Right cardiac atrium (tissue), 5 donors: ENCODE measurements at regions not wholly inside any gene's neighbourhood (a gene's known extent, or its start where the extent isn't known, plus 50 kb on each side); places are given as distances from the start of the nearest gene placed in this dataset.
A peak's percentile ranks its signal among the peaks of the same experiment; 100 is the strongest.
"Not testable (repeated sequence)": the region's sequence is repeated elsewhere in the genome, so short reads cannot be mapped to it uniquely, and the experiment has no call there.

Experiments used
- ATAC-seq, 2 donors: fragments of 200-7000 bp; cut with Tn5 transposase; one replicate each; pipeline versions ENCODE4 v1.8.0 to v1.9.1; 2020; ENCODE audit warnings: moderate library complexity in 2 of 2, mild to moderate bottlenecking in 1 of 2
- DNase-seq, 3 donors: peaks; one replicate each; pipeline ENCODE4 v3.0.0-alpha.2; 2020
- H3K27ac ChIP-seq: one replicate; pipeline ENCODE4 v1.5.1; 2013; ENCODE audit warnings: mild to moderate bottlenecking, low read length, control low read depth, moderate library complexity
- H3K27me3 ChIP-seq: one replicate; pipeline ENCODE4 v1.6.1; 2013; ENCODE audit not compliant: control insufficient read depth, insufficient read depth
- H3K4me1 ChIP-seq: one replicate; pipeline ENCODE4 v1.6.1; 2013; ENCODE audit warnings: low read length; ENCODE audit not compliant: control insufficient read depth, insufficient read depth
- H3K4me3 ChIP-seq: one replicate; pipeline ENCODE4 v1.5.1; 2013; ENCODE audit warnings: low read length, control low read depth
- H3K9me3 ChIP-seq: one replicate; pipeline ENCODE4 v1.6.1; 2013; ENCODE audit warnings: low read length; ENCODE audit not compliant: control insufficient read depth
- WGBS: extraction: QIAGEN DNeasy Blood & Tissue Kit; methylation state at CpG from one replicate; pipeline ENCODE4 v1.1.7; 2013; 5-methylcytosine and 5-hydroxymethylcytosine counted together
- intact Hi-C, 4 donors: fragments of 100-400 bp; cut with DNase I; formaldehyde crosslinking; loops; one replicate each; pipeline versions ENCODE4 v1.11.0 to v1.14.0; 2022 to 2023
- donor health status: healthy with polysubstance abuse.
- donor health status: DM: no; HTN: yes; CAD: no.
- donor health status: DM: no; HTN: no; CAD: no.
- donor health status: DM: no; HTN: yes; CAD: no; lungs with severe emphysema.
- donor health status: DM: yes; HTN: yes; CAD: no.

GRCh38 chr14:28163233-28163632, 603.4 kb upstream of the FOXG1 start:
- no peak overlapping the region for H3K4me3 ChIP-seq
- ATAC-seq (no peak), DNase-seq (no peak)
- H3K4me1 ChIP-seq: no peaks in the 10 kb centered on the region
- H3K9me3 ChIP-seq: no peaks in the 10 kb centered on the region
- no peak overlapping the region for H3K27ac ChIP-seq
- H3K27me3 ChIP-seq: no peaks in the 10 kb centered on the region
- WGBS: 59% methylated on average over 2 of the region's 2 CpGs
- intact Hi-C loops: no loop called here

GRCh38 chr14:28163897-28164296, 602.7 kb upstream of the FOXG1 start:
- no peak overlapping the region for H3K27ac ChIP-seq
- no peak for ATAC-seq
- intact Hi-C loops: no loop called here
- H3K4me3 ChIP-seq: no peak overlapping the region
- H3K9me3 ChIP-seq: no peaks in the 10 kb centered on the region
- no peaks in the 10 kb centered on the region for H3K4me1 ChIP-seq
- 69% methylated on average over 2 of the region's 2 CpGs for WGBS
- no peak for DNase-seq
- H3K27me3 ChIP-seq: no peaks in the 10 kb centered on the region

- H3K4me3 ChIP-seq, ATAC-seq, H3K4me1 ChIP-seq, H3K9me3 ChIP-seq, H3K27ac ChIP-seq, intact Hi-C loops, H3K27me3 ChIP-seq: not testable (repeated sequence)
- WGBS: 87% methylated on average over 29 of the region's 29 CpGs
- peak in 1 of 3 donors; percentile 9 for DNase-seq
Measured at GRCh38 chr14:28187902-28188830, 578.4 kb upstream of the FOXG1 start.

- 91% methylated on average over 4 of the region's 4 CpGs for WGBS
- no peaks in the 10 kb centered on the region for H3K4me1 ChIP-seq
- ATAC-seq: no peak
- H3K27ac ChIP-seq: no peak overlapping the region
- H3K27me3 ChIP-seq: no peaks in the 10 kb centered on the region
- H3K9me3 ChIP-seq: no peaks in the 10 kb centered on the region
- H3K4me3 ChIP-seq: no peak overlapping the region
- DNase-seq: no peak
- intact Hi-C loops: no loop called here
Measured at GRCh38 chr14:28196878-28197277, 569.7 kb upstream of the FOXG1 start.

GRCh38 chr14:28220391-28220790, 546.2 kb upstream of the FOXG1 start:
- intact Hi-C loops: no loop called here
- WGBS: 73% methylated on average over 2 of the region's 2 CpGs
- ATAC-seq (no peak), DNase-seq (no peak)
- Histone ChIP-seq H3K27ac (no peak overlapping the region), H3K27me3 (no peaks in the 10 kb centered on the region), H3K4me1 (no peaks in the 10 kb centered on the region), H3K4me3 (no peak overlapping the region), H3K9me3 (no peaks in the 10 kb centered on the region)

GRCh38 chr14:28240909-28241308, 525.7 kb upstream of the FOXG1 start:
- H3K27me3 ChIP-seq: no peaks in the 10 kb centered on the region
- ATAC-seq: no peak
- DNase-seq: no peak
- intact Hi-C loops: no loop called here
- WGBS: 59% methylated on average over 2 of the region's 2 CpGs
- H3K9me3 ChIP-seq: no peaks in the 10 kb centered on the region
- no peak overlapping the region for H3K27ac ChIP-seq
- H3K4me1 ChIP-seq: no peaks in the 10 kb centered on the region
- no peak overlapping the region for H3K4me3 ChIP-seq

- no peaks in the 10 kb centered on the region for H3K9me3 ChIP-seq
- WGBS: 65% methylated on average over 2 of the region's 2 CpGs
- no peaks in the 10 kb centered on the region for H3K4me1 ChIP-seq
- H3K27ac ChIP-seq: no peak overlapping the region
- no peaks in the 10 kb centered on the region for H3K27me3 ChIP-seq
- no peak overlapping the region for H3K4me3 ChIP-seq
- DNase-seq (no peak), ATAC-seq (no peak)
- intact Hi-C loops: no loop called here
Measured at GRCh38 chr14:28242895-28243294, 523.7 kb upstream of the FOXG1 start.

- Histone ChIP-seq H3K4me3 (no peak overlapping the region), H3K27me3 (no peaks in the 10 kb centered on the region), H3K9me3 (no peaks in the 10 kb centered on the region), H3K4me1 (no peaks in the 10 kb centered on the region), H3K27ac (no peak overlapping the region)
- intact Hi-C loops: no loop called here
- ATAC-seq (no peak), DNase-seq (no peak)
- 44% methylated on average over 3 of the region's 3 CpGs for WGBS
Measured at GRCh38 chr14:28243600-28243999, 523.0 kb upstream of the FOXG1 start.

- Histone ChIP-seq H3K4me3 (no peak overlapping the region), H3K9me3 (no peaks in the 10 kb centered on the region), H3K27ac (no peak overlapping the region), H3K27me3 (no peaks in the 10 kb centered on the region), H3K4me1 (no peaks in the 10 kb centered on the region)
- DNase-seq: no peak
- no peak for ATAC-seq
- WGBS: 30% methylated on average over 1 of the region's 1 CpG
- intact Hi-C loops: no loop called here
Measured at GRCh38 chr14:28245216-28245615, 521.4 kb upstream of the FOXG1 start.

- no peaks in the 10 kb centered on the region for H3K4me1 ChIP-seq
- DNase-seq: no peak
- no peak for ATAC-seq
- intact Hi-C loops: no loop called here
- H3K4me3 ChIP-seq: no peak overlapping the region
- H3K27me3 ChIP-seq: no peaks in the 10 kb centered on the region
- 40% methylated on average over 1 of the region's 1 CpG for WGBS
- no peaks in the 10 kb centered on the region for H3K9me3 ChIP-seq
- no peak overlapping the region for H3K27ac ChIP-seq
Measured at GRCh38 chr14:28247491-28247890, 519.1 kb upstream of the FOXG1 start.

- H3K4me1 ChIP-seq, ATAC-seq, DNase-seq, H3K4me3 ChIP-seq, H3K27me3 ChIP-seq, intact Hi-C loops, H3K9me3 ChIP-seq, H3K27ac ChIP-seq: not testable (repeated sequence)
- 82% methylated on average over 3 of the region's 3 CpGs for WGBS
Measured at GRCh38 chr14:28252124-28252523, 514.5 kb upstream of the FOXG1 start.
